ENCODE measurements at regions not wholly inside any gene's neighbourhood (a gene's known extent, or its start where the extent isn't known, plus 50 kb on each side); places are given as distances from the start of the nearest gene placed in this dataset.

DNA sequence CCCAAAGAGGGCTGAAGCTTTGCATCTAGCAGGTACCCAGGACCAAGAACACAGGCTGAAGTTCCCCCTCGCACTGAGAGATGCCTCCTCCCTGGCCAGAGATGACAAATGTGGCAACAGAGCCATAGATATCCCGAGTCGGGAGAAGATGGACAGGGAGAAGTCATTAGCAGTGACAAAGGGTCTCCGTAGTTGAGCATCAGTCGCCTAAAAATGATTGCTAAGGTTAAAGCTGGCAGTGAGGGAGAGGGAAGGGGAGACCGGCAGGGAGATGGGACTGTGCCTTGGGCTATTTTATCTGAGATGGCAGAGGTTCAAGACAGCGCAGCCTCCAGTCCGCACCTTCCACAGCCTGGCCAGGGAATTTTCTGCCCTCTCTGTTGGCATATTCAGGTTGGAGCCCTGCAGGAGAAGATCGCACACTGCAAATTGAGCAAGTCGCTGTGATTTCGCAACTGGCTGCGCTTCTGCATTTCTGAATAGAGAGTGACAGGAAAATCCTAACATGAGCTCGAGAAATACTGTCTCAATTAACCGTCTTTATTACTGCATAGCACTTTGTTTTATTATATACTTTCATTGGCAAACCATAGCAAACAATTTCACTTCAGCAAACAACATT, 238.9 kb upstream of the GPR26 start:
- H3K9me3 ChIP-seq (ENCODE audit: control insufficient read depth, low read depth, low read length) = no peaks in the 10 kb centered on the region
- no peak overlapping the region for H2BK5ac ChIP-seq (ENCODE audit: insufficient read length, low read length)
- H3K4me1 ChIP-seq (ENCODE audit: insufficient read depth, low read length) = 0 out of 2 replicates have a peak, but pooled peaks cover 2% of the 10 kb centered on the region
- no peaks in the 10 kb centered on the region for H3K36me3 Mint-ChIP-seq (ENCODE audit: insufficient read depth in 1 of 3, low read depth in 3 of 3)
- no peak overlapping the region for H2AFZ ChIP-seq (ENCODE audit: low read length)
- TF ChIP-seq, protein P1, sequence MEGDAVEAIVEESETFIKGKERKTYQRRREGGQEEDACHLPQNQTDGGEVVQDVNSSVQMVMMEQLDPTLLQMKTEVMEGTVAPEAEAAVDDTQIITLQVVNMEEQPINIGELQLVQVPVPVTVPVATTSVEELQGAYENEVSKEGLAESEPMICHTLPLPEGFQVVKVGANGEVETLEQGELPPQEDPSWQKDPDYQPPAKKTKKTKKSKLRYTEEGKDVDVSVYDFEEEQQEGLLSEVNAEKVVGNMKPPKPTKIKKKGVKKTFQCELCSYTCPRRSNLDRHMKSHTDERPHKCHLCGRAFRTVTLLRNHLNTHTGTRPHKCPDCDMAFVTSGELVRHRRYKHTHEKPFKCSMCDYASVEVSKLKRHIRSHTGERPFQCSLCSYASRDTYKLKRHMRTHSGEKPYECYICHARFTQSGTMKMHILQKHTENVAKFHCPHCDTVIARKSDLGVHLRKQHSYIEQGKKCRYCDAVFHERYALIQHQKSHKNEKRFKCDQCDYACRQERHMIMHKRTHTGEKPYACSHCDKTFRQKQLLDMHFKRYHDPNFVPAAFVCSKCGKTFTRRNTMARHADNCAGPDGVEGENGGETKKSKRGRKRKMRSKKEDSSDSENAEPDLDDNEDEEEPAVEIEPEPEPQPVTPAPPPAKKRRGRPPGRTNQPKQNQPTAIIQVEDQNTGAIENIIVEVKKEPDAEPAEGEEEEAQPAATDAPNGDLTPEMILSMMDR (conservative IDR thresholded peaks at IDR 0.05) = no peak
- H3K4me3 Mint-ChIP-seq = no peak overlapping the region
- H3K9ac ChIP-seq (ENCODE audit: extremely low read depth, insufficient read length, low read length) = no peak overlapping the region
- H2BK120ac ChIP-seq (ENCODE audit: low read depth, low read length, poor library complexity, severe bottlenecking) = no peak overlapping the region
- H2BK15ac ChIP-seq (ENCODE audit: low read depth, low read length) = no peak overlapping the region; the same call in 1 of the 2 replicates
- H3K4ac ChIP-seq (ENCODE audit: low read depth, low read length) = no peak overlapping the region
- no peak overlapping the region for H3K14ac ChIP-seq (ENCODE audit: insufficient read depth, low read length)
- H3K56ac ChIP-seq (ENCODE audit: insufficient read length, low read depth, low read length) = no peak overlapping the region
- no peak overlapping the region for H3K4me2 ChIP-seq (ENCODE audit: insufficient read depth, insufficient read length, low read length)
- no peaks in the 10 kb centered on the region; the same call in 1 of the 2 replicates for H3K27me3 Mint-ChIP-seq (ENCODE audit: low read depth)
- H3K79me1 ChIP-seq (ENCODE audit: insufficient read depth, low read depth, low read length, poor library complexity, severe bottlenecking) = no peaks in the 10 kb centered on the region
- H3K27ac ChIP-seq (ENCODE audit: insufficient read length, low read depth, low read length) = no peak overlapping the region
- H3K23ac ChIP-seq (ENCODE audit: insufficient read length, low read depth, low read length) = no peak overlapping the region
- H3K4me1 Mint-ChIP-seq = peaks cover 28 to 46% of the 10 kb centered on the region in 2 experiments
- no peak for DNase-seq
- no peak overlapping the region; a peak in 1 of 7 replicates for H3K27ac Mint-ChIP-seq
- H2BK20ac ChIP-seq (ENCODE audit: low read depth, low read length, poor library complexity, severe bottlenecking) = no peak overlapping the region
- WGBS (ENCODE audit: extremely low coverage, insufficient read length, low lambda C conversion rate) = no CpG with 5 or more reads among the region's 14 CpGs
- H3K18ac ChIP-seq (ENCODE audit: insufficient read length, low read depth, low read length) = no peak overlapping the region
- no peaks in the 10 kb centered on the region for H3K79me2 ChIP-seq (ENCODE audit: insufficient read depth, low read length)
- no peaks in the 10 kb centered on the region for H4K20me1 ChIP-seq (ENCODE audit: control insufficient read depth, insufficient read depth, insufficient read length)
- no peak overlapping the region for H2BK12ac ChIP-seq (ENCODE audit: insufficient read length, low read depth, low read length)
- H4K5ac ChIP-seq (ENCODE audit: insufficient read length, low read depth, low read length) = no peak overlapping the region
- no peaks in the 10 kb centered on the region for H3K27me3 ChIP-seq (ENCODE audit: insufficient read depth, low read length)
- H4K91ac ChIP-seq (ENCODE audit: insufficient read length, low read depth, low read length) = no peak overlapping the region
- H3K9me3 Mint-ChIP-seq = no peaks in the 10 kb centered on the region
- H2AK5ac ChIP-seq (ENCODE audit: insufficient read length, low read length) = no peak overlapping the region
- no peaks in the 10 kb centered on the region for H3K23me2 ChIP-seq (ENCODE audit: insufficient read length, low read depth, low read length, poor library complexity, severe bottlenecking)
- H3T11ph ChIP-seq (ENCODE audit: low read length) = no peak overlapping the region
- H4K8ac ChIP-seq (replicated peaks; ENCODE audit: insufficient read length, low read depth, low read length) = no peak overlapping the region

Measured in H9 (cell line).